ENCODE measurements at regions not wholly inside any gene's neighbourhood (a gene's known extent, or its start where the extent isn't known, plus 50 kb on each side); places are given as distances from the start of the nearest gene placed in this dataset.
"Not testable (repeated sequence)": the region's sequence is repeated elsewhere in the genome, so short reads cannot be mapped to it uniquely, and the experiment has no call there.

DNA sequence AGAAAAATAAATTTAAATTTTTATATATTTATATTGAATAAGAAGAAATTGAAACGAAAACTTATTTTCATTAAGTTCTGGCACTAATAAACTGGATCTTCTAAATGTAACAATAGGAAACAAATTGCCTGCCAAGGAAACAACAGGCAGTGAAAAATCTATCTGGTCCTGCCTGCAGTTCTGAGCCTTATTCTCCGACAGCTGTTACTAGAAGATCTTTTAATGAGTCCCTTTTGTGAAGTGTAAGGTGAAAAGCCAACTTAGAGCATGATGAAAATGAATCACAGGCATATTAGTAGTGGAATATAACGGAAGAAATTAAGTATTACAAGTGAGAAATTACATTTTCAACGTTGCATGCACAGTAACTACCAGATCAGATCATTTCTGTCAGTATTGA lies 1002.7 kb upstream of the PCDH20 start:
- TF ChIP-seq, protein P1, sequence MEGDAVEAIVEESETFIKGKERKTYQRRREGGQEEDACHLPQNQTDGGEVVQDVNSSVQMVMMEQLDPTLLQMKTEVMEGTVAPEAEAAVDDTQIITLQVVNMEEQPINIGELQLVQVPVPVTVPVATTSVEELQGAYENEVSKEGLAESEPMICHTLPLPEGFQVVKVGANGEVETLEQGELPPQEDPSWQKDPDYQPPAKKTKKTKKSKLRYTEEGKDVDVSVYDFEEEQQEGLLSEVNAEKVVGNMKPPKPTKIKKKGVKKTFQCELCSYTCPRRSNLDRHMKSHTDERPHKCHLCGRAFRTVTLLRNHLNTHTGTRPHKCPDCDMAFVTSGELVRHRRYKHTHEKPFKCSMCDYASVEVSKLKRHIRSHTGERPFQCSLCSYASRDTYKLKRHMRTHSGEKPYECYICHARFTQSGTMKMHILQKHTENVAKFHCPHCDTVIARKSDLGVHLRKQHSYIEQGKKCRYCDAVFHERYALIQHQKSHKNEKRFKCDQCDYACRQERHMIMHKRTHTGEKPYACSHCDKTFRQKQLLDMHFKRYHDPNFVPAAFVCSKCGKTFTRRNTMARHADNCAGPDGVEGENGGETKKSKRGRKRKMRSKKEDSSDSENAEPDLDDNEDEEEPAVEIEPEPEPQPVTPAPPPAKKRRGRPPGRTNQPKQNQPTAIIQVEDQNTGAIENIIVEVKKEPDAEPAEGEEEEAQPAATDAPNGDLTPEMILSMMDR (IDR thresholded peaks at IDR 0.05): no peak
- TF ChIP-seq POLR2A (IDR thresholded peaks at IDR 0.05) (no peak), EP300 (IDR thresholded peaks at IDR 0.05) (no peak)
- 31 to 41% (median 36%) methylated on average over 4 of the region's 4 CpGs for WGBS, 3 donors
- H3K27ac ChIP-seq: no peak overlapping the region

DNA sequence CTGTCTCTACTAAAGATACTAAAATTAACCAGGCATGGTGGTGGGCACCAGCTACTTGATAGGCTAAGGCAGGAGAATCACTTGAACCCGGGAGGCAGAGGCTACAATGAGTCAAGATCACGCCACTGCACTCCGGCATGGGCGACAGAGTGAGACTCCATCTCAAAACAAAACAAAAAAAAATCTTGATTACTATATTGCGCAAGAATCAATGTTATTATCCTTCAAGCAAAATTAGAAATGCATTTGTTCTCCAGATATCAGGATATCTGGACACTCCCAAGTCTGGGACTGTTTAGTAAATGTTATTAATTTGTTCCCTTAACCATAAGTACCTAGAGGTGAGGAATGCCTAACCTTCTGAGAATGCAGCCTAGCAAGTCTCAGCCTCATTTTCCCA lies 992.2 kb upstream of the PCDH20 start:
- TF ChIP-seq, protein P1 (IDR thresholded peaks at IDR 0.05): no peak
- no peak for TF ChIP-seq POLR2A (IDR thresholded peaks at IDR 0.05)
- TF ChIP-seq EP300 (IDR thresholded peaks at IDR 0.05): no peak
- no peaks in the 10 kb centered on the region for H3K9me3 ChIP-seq
- intact Hi-C loops (cut with DNase I): no loop called here
- WGBS, 3 donors: 73 to 95% (median 93%) methylated on average over 5 of the region's 5 CpGs
- no peak for DNase-seq
- no peaks in the 10 kb centered on the region for H3K4me1 ChIP-seq (ENCODE audit: insufficient read depth)
- no peak overlapping the region for H3K4me3 ChIP-seq
- no peaks in the 10 kb centered on the region for H3K27me3 ChIP-seq
- H3K36me3 ChIP-seq: no peaks in the 10 kb centered on the region
- no peak overlapping the region for H3K27ac ChIP-seq

More for the DNA sequence above, 1002.7 kb upstream of the PCDH20 start:
- DNase-seq: no peak
- Histone ChIP-seq H3K4me3 (no peak overlapping the region), H3K4me1 (ENCODE audit: insufficient read depth) (no peaks in the 10 kb centered on the region), H3K36me3 (no peaks in the 10 kb centered on the region), H3K9me3 (no peaks in the 10 kb centered on the region), H3K27me3 (no peaks in the 10 kb centered on the region)
- intact Hi-C loops (cut with DNase I): no loop called here

DNA sequence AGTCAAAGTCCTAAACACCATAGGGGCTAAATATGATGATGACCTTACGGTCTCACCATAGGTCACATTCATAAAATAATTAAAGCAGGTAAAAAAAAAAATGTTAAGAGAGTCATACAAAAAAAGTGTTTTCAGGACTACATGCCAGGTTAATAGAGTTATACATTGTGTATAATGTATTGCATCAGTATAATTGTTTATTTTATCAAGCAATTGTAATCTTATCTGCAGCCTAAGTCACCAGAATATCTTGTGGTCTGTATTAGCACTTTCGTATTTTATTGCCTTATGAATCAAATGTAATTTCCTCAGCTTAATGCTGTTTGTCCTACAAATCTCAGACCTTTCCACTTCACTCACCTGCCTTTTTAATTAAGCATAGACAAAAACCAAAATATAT lies 972.9 kb upstream of the PCDH20 start:
- Histone ChIP-seq H3K4me3 (no peak overlapping the region), H3K27ac (no peak overlapping the region), H3K9me3 (no peaks in the 10 kb centered on the region), H3K36me3 (no peaks in the 10 kb centered on the region), H3K4me1 (ENCODE audit: insufficient read depth) (no peaks in the 10 kb centered on the region), H3K27me3 (no peaks in the 10 kb centered on the region)
- TF ChIP-seq, protein P1 (IDR thresholded peaks at IDR 0.05): no peak
- TF ChIP-seq EP300 (IDR thresholded peaks at IDR 0.05) (no peak), POLR2A (IDR thresholded peaks at IDR 0.05) (no peak)
- WGBS, 3 donors: 66 to 81% (median 74%) methylated on average over 2 of the region's 2 CpGs
- DNase-seq: no peak
- intact Hi-C loops (cut with DNase I): no loop called here

DNA sequence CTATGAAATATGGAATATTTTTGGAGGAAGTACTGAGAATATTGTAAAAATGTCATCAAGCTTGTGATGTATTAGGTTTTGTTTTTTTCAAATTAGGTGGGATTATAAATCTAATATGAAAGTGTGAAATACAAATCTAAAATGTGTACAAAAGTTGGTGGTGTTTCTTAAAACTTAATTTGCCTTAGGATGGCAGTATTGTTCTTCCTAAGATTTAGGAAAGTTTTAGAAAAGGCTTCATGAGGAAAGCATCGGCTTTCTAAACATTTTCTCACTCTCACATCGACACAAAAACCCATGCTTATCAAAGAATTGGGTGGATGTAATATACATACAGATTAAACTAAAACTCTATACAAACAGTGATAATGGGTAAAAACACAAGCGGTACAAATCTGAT lies 972.0 kb upstream of the PCDH20 start:
- Histone ChIP-seq H3K36me3 (no peaks in the 10 kb centered on the region), H3K4me1 (ENCODE audit: insufficient read depth) (no peaks in the 10 kb centered on the region), H3K9me3 (no peaks in the 10 kb centered on the region), H3K27me3 (no peaks in the 10 kb centered on the region), H3K27ac (no peak overlapping the region), H3K4me3 (no peak overlapping the region)
- TF ChIP-seq EP300 (IDR thresholded peaks at IDR 0.05) (no peak), POLR2A (IDR thresholded peaks at IDR 0.05) (no peak)
- TF ChIP-seq, protein P1 (IDR thresholded peaks at IDR 0.05): no peak
- intact Hi-C loops (cut with DNase I): no loop called here
- WGBS, 3 donors: 3 to 13% (median 5%) methylated on average over 3 of the region's 3 CpGs
- DNase-seq: no peak

DNA sequence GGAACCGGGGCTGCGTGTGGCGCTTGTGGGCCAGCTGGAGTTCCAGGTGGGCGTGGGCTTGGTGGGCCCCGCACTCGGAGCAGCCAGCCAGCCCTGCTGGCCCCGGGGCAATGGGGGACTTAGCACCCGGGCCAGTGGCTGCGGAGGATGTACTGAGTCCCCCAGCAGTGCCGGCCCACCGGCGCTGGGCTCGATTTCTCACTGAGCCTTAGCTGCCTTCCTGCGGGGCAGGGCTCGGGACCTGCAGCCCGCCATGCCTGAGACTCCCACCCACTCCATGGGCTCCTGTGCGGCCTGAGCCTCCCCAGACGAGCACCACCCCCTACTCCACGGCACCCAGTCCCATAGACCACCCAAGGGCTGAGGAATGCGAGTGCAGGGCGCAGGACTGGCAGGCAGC lies 963.6 kb upstream of the PCDH20 start:
- H3K9me3 ChIP-seq; intact Hi-C loops (cut with DNase I); H3K27ac ChIP-seq; H3K36me3 ChIP-seq; H3K4me1 ChIP-seq (ENCODE audit: insufficient read depth); H3K27me3 ChIP-seq; H3K4me3 ChIP-seq; DNase-seq: not testable (repeated sequence)
- 90 to 95% (median 93%) methylated on average over 17 to 21 of the region's 21 CpGs for WGBS, 3 donors

Measured in ovary (tissue), 7 donors.